Mesendoderm (in vitro differentiated cells): ENCODE measurements at regions not wholly inside any gene's neighbourhood (a gene's known extent, or its start where the extent isn't known, plus 50 kb on each side); places are given as distances from the start of the nearest gene placed in this dataset.
"Not testable (repeated sequence)": the region's sequence is repeated elsewhere in the genome, so short reads cannot be mapped to it uniquely, and the experiment has no call there.

Source experiments
- DNase-seq: peaks from one replicate; pipeline ENCODE4 v3.0.0; 2013
- H2AK5ac ChIP-seq: 2 replicates; pipeline ENCODE4 v1.6.1; 2013; ENCODE audit warnings: low read length, inconsistent platforms
- H2BK120ac ChIP-seq: 2 replicates; pipeline ENCODE4 v1.6.1; 2013; ENCODE audit warnings: low read depth, mild to moderate bottlenecking, low read length, moderate library complexity, mixed read lengths
- H2BK15ac ChIP-seq: replicated peaks from 2 replicates; pipeline ENCODE4 v1.6.1; 2013; ENCODE audit warnings: low read depth, mild to moderate bottlenecking, moderate library complexity
- H2BK5ac ChIP-seq: 2 replicates; pipeline ENCODE4 v1.6.1; 2013; ENCODE audit warnings: low read length, inconsistent platforms
- H3K18ac ChIP-seq: 2 replicates; pipeline ENCODE4 v1.6.1; 2013; ENCODE audit warnings: mild to moderate bottlenecking, low read length, mixed read lengths
- H3K23ac ChIP-seq: one replicate; pipeline ENCODE4 v1.6.1; 2013; ENCODE audit warnings: low read length
- H3K27ac ChIP-seq: 2 replicates; pipeline ENCODE4 v1.5.1; 2013; ENCODE audit warnings: low read depth, mild to moderate bottlenecking, inconsistent platforms, low read length, moderate library complexity
- H3K27me3 ChIP-seq: 2 replicates; pipeline ENCODE4 v1.6.1; 2013; ENCODE audit warnings: low read length, control low read depth, mild to moderate bottlenecking, inconsistent platforms; ENCODE audit not compliant: insufficient read depth, poor library complexity
- H3K36me3 ChIP-seq: 2 replicates; pipeline ENCODE4 v1.6.1; 2013; ENCODE audit warnings: low read length, inconsistent platforms; ENCODE audit not compliant: control insufficient read depth, insufficient read depth
- H3K4ac ChIP-seq: one replicate; pipeline ENCODE4 v1.6.1; 2013; ENCODE audit warnings: low read depth, mild to moderate bottlenecking, low read length, moderate library complexity
- H3K4me1 ChIP-seq: 2 replicates; pipeline ENCODE4 v1.6.1; 2013; ENCODE audit warnings: low read depth, low read length, inconsistent platforms; ENCODE audit not compliant: control insufficient read depth
- H3K4me2 ChIP-seq: 2 replicates; pipeline ENCODE4 v1.6.1; 2013; ENCODE audit warnings: low read length
- H3K4me3 ChIP-seq: 2 replicates; pipeline ENCODE4 v1.5.1; 2013; ENCODE audit warnings: mild to moderate bottlenecking, low read length
- H3K56ac ChIP-seq: one replicate; pipeline ENCODE4 v1.6.1; 2013; ENCODE audit warnings: low read length
- H3K79me1 ChIP-seq: 2 replicates; pipeline ENCODE4 v1.6.1; 2013; ENCODE audit warnings: low read length, inconsistent platforms
- H3K79me2 ChIP-seq: 2 replicates; pipeline ENCODE4 v1.6.1; 2013; ENCODE audit warnings: mild to moderate bottlenecking, low read length; ENCODE audit not compliant: control insufficient read depth, insufficient read depth
- H3K9ac ChIP-seq: 2 replicates; pipeline ENCODE4 v1.6.1; 2013; ENCODE audit warnings: low read length, inconsistent platforms
- H4K5ac ChIP-seq: one replicate; pipeline ENCODE4 v1.6.1; 2013; ENCODE audit warnings: low read length
- H4K8ac ChIP-seq: one replicate; pipeline ENCODE4 v1.6.1; 2013; ENCODE audit warnings: low read depth, mild to moderate bottlenecking, control low read depth, low read length, moderate library complexity
- WGBS: extraction: QIAGEN DNeasy Blood & Tissue Kit; methylation state at CpG from one replicate; pipeline ENCODE4 v1.1.7; 2013; ENCODE audit warnings: low lambda C conversion rate, missing lambda C conversion rate; ENCODE audit not compliant: insufficient coverage; ENCODE audit errors: extremely low coverage; 5-methylcytosine and 5-hydroxymethylcytosine counted together

- Histone ChIP-seq H4K8ac (no peak overlapping the region), H3K56ac (no peak overlapping the region), H3K36me3 (no peaks in the 10 kb centered on the region), H3K79me1 (no peaks in the 10 kb centered on the region), H4K5ac (no peak overlapping the region), H3K23ac (no peak overlapping the region), H3K27me3 (no peaks in the 10 kb centered on the region), H3K4me2 (no peak overlapping the region), H3K9ac (no peak overlapping the region), H2AK5ac (no peak overlapping the region), H3K4ac (no peak overlapping the region), H2BK15ac (no peak overlapping the region), H3K4me3 (no peak overlapping the region), H3K18ac (no peak overlapping the region), H3K79me2 (no peaks in the 10 kb centered on the region), H3K27ac (no peak overlapping the region), H3K4me1 (no peaks in the 10 kb centered on the region), H2BK5ac (no peak overlapping the region), H2BK120ac (no peak overlapping the region)
- WGBS: no CpG with 5 or more reads among the region's 9 CpGs
- DNase-seq: no peak
Measured at GRCh38 chr15:69679623-69680228, 227.1 kb downstream of the RPLP1 start.

GRCh38 chr15:69684823-69685222 is 232.2 kb downstream of the RPLP1 start:
- not testable (repeated sequence) for H3K79me2 ChIP-seq, H2BK15ac ChIP-seq, H3K79me1 ChIP-seq, H3K23ac ChIP-seq, H2AK5ac ChIP-seq, H3K27ac ChIP-seq, H3K4me2 ChIP-seq, H3K27me3 ChIP-seq, H3K18ac ChIP-seq, H4K5ac ChIP-seq, H4K8ac ChIP-seq, H3K56ac ChIP-seq, DNase-seq, H2BK120ac ChIP-seq, H2BK5ac ChIP-seq, H3K9ac ChIP-seq, H3K36me3 ChIP-seq, H3K4me1 ChIP-seq, H3K4me3 ChIP-seq, H3K4ac ChIP-seq
- WGBS: no CpG with 5 or more reads among the region's 4 CpGs

- Histone ChIP-seq H3K4me3 (no peak overlapping the region), H4K8ac (no peak overlapping the region), H2AK5ac (no peak overlapping the region), H3K79me2 (no peaks in the 10 kb centered on the region), H3K27ac (no peak overlapping the region), H2BK120ac (no peak overlapping the region), H3K18ac (no peak overlapping the region), H3K4me2 (no peak overlapping the region), H3K27me3 (no peaks in the 10 kb centered on the region), H3K23ac (no peak overlapping the region), H3K9ac (no peak overlapping the region), H3K4me1 (no peaks in the 10 kb centered on the region), H3K79me1 (no peaks in the 10 kb centered on the region), H2BK15ac (no peak overlapping the region), H2BK5ac (no peak overlapping the region), H4K5ac (no peak overlapping the region), H3K4ac (no peak overlapping the region), H3K36me3 (no peaks in the 10 kb centered on the region), H3K56ac (no peak overlapping the region)
- no CpG with 5 or more reads among the region's 8 CpGs for WGBS
- no peak for DNase-seq
Measured at GRCh38 chr15:69685512-69686452, 233.2 kb downstream of the RPLP1 start.

GRCh38 chr15:69686626-69687025 is 234.0 kb downstream of the RPLP1 start:
- no peak overlapping the region for H3K4me3 ChIP-seq
- no CpG with 5 or more reads among the region's 7 CpGs for WGBS
- H2BK15ac ChIP-seq: no peak overlapping the region
- no peaks in the 10 kb centered on the region for H3K27me3 ChIP-seq
- no peak overlapping the region for H4K8ac ChIP-seq
- no peak for DNase-seq
- H2AK5ac ChIP-seq: no peak overlapping the region
- H3K27ac ChIP-seq: no peak overlapping the region
- no peak overlapping the region for H3K18ac ChIP-seq
- no peak overlapping the region for H3K4me2 ChIP-seq
- no peak overlapping the region for H2BK5ac ChIP-seq
- H3K4ac ChIP-seq: no peak overlapping the region
- H3K36me3 ChIP-seq: no peaks in the 10 kb centered on the region
- H3K79me1 ChIP-seq: no peaks in the 10 kb centered on the region
- H3K9ac ChIP-seq: no peak overlapping the region
- H3K4me1 ChIP-seq: no peaks in the 10 kb centered on the region
- no peaks in the 10 kb centered on the region for H3K79me2 ChIP-seq
- no peak overlapping the region for H3K56ac ChIP-seq
- H3K23ac ChIP-seq: no peak overlapping the region
- H2BK120ac ChIP-seq: no peak overlapping the region
- H4K5ac ChIP-seq: no peak overlapping the region

GRCh38 chr15:69689133-69689532 is 236.5 kb downstream of the RPLP1 start:
- no peak overlapping the region for H4K5ac ChIP-seq
- no peak overlapping the region for H3K4me3 ChIP-seq
- H3K56ac ChIP-seq: no peak overlapping the region
- H3K27me3 ChIP-seq: no peaks in the 10 kb centered on the region
- H2BK5ac ChIP-seq: no peak overlapping the region
- no peak overlapping the region for H3K27ac ChIP-seq
- DNase-seq: no peak
- H4K8ac ChIP-seq: no peak overlapping the region
- H2BK120ac ChIP-seq: no peak overlapping the region
- H3K18ac ChIP-seq: no peak overlapping the region
- no peak overlapping the region for H3K4me2 ChIP-seq
- H3K36me3 ChIP-seq: no peaks in the 10 kb centered on the region
- no peaks in the 10 kb centered on the region for H3K79me1 ChIP-seq
- H2AK5ac ChIP-seq: no peak overlapping the region
- no CpG with 5 or more reads among the region's 1 CpG for WGBS
- H3K9ac ChIP-seq: no peak overlapping the region
- H3K23ac ChIP-seq: no peak overlapping the region
- H3K79me2 ChIP-seq: no peaks in the 10 kb centered on the region
- no peak overlapping the region for H3K4ac ChIP-seq
- H2BK15ac ChIP-seq: no peak overlapping the region
- H3K4me1 ChIP-seq: no peaks in the 10 kb centered on the region
